ENCODE measurements at regions not wholly inside any gene's neighbourhood (a gene's known extent, or its start where the extent isn't known, plus 50 kb on each side); places are given as distances from the start of the nearest gene placed in this dataset.

- no peak for DNase-seq
These were observed 198.6 kb downstream of the AXIN2 start for GRCh38 chr17:65362826-65363225.

DNA sequence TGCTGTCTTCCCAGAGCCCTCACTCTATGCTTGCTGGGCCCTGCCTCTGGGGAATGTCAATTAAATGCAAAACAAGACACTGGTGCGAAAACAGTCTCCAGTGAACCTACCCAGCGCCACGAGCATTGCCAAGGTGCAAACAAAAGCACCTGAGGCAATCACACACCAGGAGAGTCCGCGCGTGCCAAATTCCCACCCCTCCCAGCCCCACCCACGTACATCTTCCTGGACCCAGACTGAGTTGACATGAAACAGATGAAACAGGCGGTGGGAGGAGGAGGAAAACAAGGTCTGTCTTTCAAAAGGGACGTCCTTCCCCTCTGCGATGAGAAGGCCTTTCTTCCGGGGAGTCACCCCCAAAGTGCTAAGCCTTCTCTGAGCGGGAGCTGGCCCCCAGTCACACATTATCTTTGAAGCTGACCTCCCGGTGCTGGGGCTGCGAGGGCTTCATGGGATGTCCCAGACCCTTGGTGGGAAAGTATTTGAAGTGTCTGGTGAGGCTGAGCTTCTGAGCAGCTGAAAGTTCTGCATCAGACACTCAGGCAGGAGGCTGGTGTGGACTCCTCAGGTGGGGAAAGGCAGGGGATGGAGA is 200.4 kb downstream of the AXIN2 start:
- no peak for DNase-seq

GRCh38 chr17:65359016-65359415 is 202.4 kb downstream of the AXIN2 start:
- DNase-seq = peak; percentile 46 to 56

GRCh38 chr17:65356536-65356935 is 204.9 kb downstream of the AXIN2 start:
- DNase-seq = no peak

- DNase-seq = no peak
These were observed 206.2 kb downstream of the AXIN2 start for GRCh38 chr17:65355246-65355645.

GRCh38 chr17:65349916-65350315 is 211.5 kb downstream of the AXIN2 start:
- DNase-seq = no peak

DNA sequence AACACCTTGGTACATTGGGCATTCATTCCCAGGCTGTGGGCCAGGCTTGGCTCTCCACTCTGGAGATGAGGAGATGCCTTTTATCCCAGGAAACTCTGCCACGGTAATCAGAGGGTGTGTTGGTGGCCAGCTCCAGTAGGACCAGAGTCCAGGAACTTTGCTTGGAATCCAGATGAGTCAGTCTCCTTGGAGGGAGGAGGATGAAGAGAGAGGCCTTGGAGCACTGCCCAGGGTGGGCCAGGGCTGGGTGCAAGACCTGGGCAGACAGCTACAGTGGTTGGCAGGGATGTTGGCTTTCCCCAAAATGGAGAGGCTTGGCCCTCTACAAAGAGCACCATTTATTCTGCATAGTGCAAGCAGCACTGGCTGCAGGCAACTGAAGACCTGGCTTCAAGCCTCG is 209.0 kb downstream of the RGS9 start:
- no peak for DNase-seq

GRCh38 chr17:65345261-65346005 is 208.3 kb downstream of the RGS9 start:
- DNase-seq = peak in 1 of 2 donors; percentile 47

DNA sequence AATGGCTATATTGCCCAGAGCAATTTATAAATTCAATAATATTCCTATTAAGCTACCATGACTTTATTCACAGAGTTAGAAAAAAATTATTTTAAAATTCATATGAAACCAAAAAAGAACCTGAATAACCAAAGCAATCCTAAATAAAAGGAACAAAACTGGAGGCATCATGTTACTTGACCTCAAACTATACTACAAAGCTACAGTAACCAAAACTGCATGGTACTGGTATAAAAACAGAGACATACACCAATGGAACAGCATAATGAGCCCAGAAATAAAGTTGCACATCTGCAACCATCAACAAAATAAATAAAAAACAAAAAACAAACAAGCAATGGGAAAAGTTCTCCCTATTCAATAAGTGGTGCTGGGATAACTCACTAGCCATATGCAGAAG is 203.2 kb downstream of the RGS9 start:
- DNase-seq = no peak

- no peak for DNase-seq
These were observed 197.2 kb downstream of the RGS9 start for GRCh38 chr17:65334406-65334805.

GRCh38 chr17:65332779-65333178 is 195.6 kb downstream of the RGS9 start:
- DNase-seq = no peak

DNA sequence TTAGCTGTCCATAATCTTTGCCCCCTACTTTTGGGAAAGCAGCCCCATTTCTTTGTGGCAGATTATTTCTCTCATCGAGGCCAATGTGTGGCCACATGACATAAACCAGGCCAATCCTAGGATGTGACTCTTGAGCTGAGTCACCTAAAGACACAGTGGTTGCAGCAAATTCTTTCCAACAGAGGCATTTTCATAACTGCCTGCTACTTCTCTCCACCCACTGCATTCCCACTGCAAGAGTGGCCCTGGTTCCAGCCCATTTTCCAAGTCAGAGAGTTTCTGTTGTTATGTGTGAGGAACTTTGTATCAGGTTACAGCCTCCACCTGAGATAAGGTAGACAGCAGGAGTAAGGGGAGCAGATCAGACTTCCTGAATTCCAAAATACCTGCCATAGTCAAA is 195.2 kb downstream of the RGS9 start:
- no peak for DNase-seq

DNA sequence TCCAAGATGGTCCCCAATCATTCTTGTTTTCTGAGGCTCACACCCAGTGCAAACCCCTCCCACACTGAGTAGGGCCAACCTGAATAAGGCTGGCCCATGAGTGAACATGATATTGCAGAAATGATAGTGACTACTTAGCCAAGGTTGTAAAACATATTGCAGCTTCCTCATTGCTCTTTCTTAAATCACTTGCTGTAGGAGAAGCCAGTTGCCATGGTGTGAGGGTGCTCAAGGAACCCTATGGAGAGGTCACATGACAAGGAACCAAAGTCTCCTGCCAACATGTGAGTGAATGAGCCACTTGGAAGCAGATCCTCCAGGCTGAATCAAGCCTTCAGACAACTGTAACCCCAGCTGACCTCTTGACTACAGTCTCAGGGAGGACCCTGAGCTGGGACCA is 191.4 kb downstream of the RGS9 start:
- no peak for DNase-seq

DNA sequence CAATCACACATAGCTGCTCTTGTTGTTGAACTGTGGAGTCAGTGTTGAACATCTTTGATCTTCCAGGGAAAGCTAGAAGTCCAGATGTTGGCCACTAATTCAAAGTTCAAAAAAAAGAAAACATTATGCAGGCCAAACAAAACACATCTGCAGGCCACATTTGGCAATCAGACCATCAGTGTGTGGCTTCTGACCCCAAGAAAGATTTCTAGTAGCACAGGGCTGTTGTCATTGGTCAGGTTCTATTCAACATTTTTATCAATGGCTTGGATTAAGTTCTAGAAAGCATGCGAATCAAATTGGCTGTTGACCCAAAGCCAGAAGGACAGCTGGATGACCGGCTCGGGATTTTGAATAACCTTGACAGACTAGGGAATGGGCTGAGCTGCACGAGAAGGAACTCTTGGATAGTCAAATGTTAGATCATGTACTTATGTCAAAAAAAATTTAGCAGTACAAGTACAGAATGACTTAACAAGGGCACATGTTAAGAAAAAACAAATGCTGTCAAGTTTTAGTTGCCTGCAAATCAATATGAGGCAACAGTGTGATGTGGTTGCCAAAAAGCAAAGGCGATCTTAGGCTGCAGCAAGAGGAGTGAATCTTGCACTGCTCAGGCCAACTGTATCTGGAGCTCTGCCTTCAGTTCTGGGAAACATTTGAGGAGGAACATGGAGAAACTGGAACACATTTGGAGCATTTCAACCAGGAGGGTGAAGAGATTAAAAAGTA is 187.6 kb downstream of the RGS9 start:
- DNase-seq = no peak

DNA sequence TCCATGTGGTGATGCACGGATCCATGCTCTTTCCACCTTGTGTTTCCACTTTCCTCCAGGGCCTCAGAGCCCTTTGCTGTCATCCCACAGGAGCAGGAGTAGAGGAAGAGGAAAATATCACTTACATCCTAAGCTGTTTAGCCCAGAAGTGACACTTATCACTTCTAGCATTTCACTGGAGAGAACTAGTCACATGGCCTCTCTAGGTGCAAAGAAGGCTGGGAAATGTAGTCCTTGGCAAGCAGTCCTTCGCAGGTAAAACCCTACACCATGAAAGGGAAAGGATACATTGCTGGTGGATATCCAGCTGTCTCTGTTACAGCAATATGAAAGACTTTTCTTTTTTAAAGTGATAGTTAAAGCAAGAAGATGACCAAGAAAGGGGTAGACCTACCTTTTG is 185.9 kb downstream of the RGS9 start:
- no peak for DNase-seq

- DNase-seq = no peak
These were observed 183.7 kb downstream of the RGS9 start for GRCh38 chr17:65320820-65321219.

DNA sequence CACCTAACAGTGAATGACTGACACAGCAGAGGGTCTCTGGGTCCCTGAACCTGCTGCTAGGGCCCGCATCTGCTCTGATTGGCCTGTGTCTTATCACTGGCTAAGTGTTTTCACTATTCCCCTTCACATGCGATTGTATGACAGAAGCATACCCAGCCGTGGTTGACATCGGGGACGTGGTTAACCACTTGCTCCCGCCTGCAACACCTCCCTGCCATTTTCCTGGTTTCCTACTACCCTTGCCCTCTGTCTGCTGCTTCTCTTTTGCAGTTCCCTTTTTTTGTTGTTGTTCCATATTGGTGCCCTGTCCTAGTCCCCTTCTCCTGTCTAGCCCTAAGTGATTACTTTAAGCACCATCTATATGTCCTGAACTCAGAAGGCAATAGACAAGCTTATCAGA is 177.0 kb downstream of the RGS9 start:
- peak in 1 of 2 donors; percentile 12 for DNase-seq

GRCh38 chr17:65312718-65313377 is 175.7 kb downstream of the RGS9 start:
- DNase-seq = no peak

- DNase-seq = no peak
These were observed 174.1 kb downstream of the RGS9 start for GRCh38 chr17:65311261-65311660.

DNA sequence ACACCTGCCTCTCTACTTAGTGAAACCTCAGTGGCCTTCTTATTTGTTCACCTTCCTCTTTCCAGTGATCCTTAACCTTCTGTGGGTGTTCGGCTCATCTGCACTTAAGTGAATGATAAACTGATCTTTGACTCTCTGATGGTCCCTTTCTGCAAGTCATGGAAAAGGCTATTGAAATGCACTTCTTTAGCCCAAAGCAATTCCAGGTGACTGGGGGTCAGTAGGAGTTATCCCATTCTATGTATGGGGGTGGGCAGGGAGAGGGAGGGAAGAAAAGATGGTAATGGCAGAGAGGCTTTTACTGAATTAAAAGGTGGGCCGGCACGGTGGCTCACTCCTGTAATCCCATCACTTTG is 170.8 kb downstream of the RGS9 start:
- DNase-seq = no peak

GRCh38 chr17:65307081-65307960 is 170.2 kb downstream of the RGS9 start:
- no peak for DNase-seq

DNA sequence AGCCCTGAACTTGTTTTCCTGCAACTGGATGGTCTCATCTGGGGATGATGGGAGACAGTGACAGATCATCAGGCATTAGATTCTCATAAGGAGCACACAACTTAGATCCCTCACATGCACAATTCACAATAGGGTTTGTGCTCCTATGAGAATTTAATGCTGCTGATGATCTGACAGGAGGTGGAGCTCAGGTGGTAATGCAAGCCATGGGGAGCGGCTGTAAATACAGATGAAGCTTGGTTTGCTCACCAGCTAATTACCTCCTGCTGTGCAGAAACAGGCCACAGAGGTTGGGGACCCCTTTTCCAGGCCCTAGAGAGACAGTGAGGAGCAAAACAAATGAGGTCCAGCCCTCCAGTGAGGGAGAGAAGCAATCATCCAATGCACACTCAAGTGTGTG is 168.6 kb downstream of the RGS9 start:
- no peak for DNase-seq

- DNase-seq = no peak
These were observed 167.9 kb downstream of the RGS9 start for GRCh38 chr17:65305116-65305515.

Data from stimulated activated CD4-positive, alpha-beta T cell treated with anti-CD3 and anti-CD28 coated beads, Interleukin-2, amount 100 ng/mL, for 24 hours (primary cell).